ENCODE measurements at regions not wholly inside any gene's neighbourhood (a gene's known extent, or its start where the extent isn't known, plus 50 kb on each side); places are given as distances from the start of the nearest gene placed in this dataset.

- H3K4me1 Mint-ChIP-seq (ENCODE audit: unreplicated experiment): peaks cover 34% of the 10 kb centered on the region
- no peak overlapping the region for H3K4me3 Mint-ChIP-seq (ENCODE audit: unreplicated experiment)
- no peak for DNase-seq (ENCODE audit: low spot score)
- TF ChIP-seq, protein P1, sequence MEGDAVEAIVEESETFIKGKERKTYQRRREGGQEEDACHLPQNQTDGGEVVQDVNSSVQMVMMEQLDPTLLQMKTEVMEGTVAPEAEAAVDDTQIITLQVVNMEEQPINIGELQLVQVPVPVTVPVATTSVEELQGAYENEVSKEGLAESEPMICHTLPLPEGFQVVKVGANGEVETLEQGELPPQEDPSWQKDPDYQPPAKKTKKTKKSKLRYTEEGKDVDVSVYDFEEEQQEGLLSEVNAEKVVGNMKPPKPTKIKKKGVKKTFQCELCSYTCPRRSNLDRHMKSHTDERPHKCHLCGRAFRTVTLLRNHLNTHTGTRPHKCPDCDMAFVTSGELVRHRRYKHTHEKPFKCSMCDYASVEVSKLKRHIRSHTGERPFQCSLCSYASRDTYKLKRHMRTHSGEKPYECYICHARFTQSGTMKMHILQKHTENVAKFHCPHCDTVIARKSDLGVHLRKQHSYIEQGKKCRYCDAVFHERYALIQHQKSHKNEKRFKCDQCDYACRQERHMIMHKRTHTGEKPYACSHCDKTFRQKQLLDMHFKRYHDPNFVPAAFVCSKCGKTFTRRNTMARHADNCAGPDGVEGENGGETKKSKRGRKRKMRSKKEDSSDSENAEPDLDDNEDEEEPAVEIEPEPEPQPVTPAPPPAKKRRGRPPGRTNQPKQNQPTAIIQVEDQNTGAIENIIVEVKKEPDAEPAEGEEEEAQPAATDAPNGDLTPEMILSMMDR (IDR thresholded peaks at IDR 0.05; ENCODE audit: unreplicated experiment): no peak
- H3K36me3 Mint-ChIP-seq (ENCODE audit: low read depth, unreplicated experiment): peaks cover 6% of the 10 kb centered on the region
- peaks cover 7% of the 10 kb centered on the region for H3K27me3 Mint-ChIP-seq (ENCODE audit: unreplicated experiment)
- H3K9me3 Mint-ChIP-seq (ENCODE audit: unreplicated experiment): no peaks in the 10 kb centered on the region
- no peak overlapping the region for H3K27ac Mint-ChIP-seq (ENCODE audit: unreplicated experiment)
These were observed 91.2 kb downstream of the KCTD15 start for GRCh38 chr19:33887891-33888290.

DNA sequence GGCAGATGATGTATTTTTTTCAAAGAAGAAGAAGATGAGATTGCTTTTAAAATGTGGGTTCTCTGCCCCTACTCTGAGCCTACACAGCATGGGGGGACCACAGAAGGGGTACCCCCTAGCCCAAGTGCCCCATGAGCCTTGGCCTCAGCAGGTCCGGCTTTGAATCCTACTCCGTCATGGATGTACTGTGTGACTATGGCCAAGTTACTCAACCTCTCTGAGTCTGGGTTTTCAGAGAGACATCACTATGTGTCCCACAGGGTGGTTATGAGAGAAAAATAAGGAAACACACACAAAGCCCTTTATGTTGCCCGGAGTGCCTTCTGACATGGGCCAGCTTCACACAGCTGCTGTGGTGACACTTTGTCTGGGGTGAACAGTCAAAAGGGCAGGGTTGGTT is 92.0 kb downstream of the KCTD15 start:
- peaks cover 5% of the 10 kb centered on the region for H3K27me3 Mint-ChIP-seq (ENCODE audit: unreplicated experiment)
- no peaks in the 10 kb centered on the region for H3K9me3 Mint-ChIP-seq (ENCODE audit: unreplicated experiment)
- peaks cover 6% of the 10 kb centered on the region for H3K36me3 Mint-ChIP-seq (ENCODE audit: low read depth, unreplicated experiment)
- H3K27ac Mint-ChIP-seq (ENCODE audit: unreplicated experiment): no peak overlapping the region
- TF ChIP-seq, protein P1 (IDR thresholded peaks at IDR 0.05; ENCODE audit: unreplicated experiment): no peak
- no peak for DNase-seq (ENCODE audit: low spot score)
- H3K4me3 Mint-ChIP-seq (ENCODE audit: unreplicated experiment): no peak overlapping the region
- peaks cover 31% of the 10 kb centered on the region for H3K4me1 Mint-ChIP-seq (ENCODE audit: unreplicated experiment)

DNA sequence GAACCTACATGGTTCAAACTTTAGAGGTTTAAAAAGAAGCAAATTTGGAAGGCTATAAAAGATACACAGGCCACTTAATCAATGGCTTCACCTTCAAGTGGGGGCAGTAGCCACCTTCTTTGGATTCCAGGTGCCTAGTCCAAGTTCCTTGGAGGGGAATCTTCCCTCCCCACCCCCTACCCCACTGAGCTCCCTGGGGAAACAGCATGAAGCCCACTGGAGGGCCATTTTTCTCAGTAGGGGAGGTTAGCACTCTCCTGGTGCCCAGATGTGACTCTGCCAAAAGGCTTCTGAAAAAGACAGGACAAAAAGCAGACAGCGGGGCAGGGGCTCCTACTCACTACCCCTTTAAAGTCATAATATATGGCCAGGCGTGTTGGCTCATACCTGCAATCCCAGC is 93.9 kb downstream of the KCTD15 start:
- no peak for DNase-seq (ENCODE audit: low spot score)
- H3K36me3 Mint-ChIP-seq (ENCODE audit: low read depth, unreplicated experiment): peaks cover 6% of the 10 kb centered on the region
- TF ChIP-seq, protein P1 (IDR thresholded peaks at IDR 0.05; ENCODE audit: unreplicated experiment): no peak
- H3K4me1 Mint-ChIP-seq (ENCODE audit: unreplicated experiment): peaks cover 25% of the 10 kb centered on the region
- no peak overlapping the region for H3K27ac Mint-ChIP-seq (ENCODE audit: unreplicated experiment)
- H3K9me3 Mint-ChIP-seq (ENCODE audit: unreplicated experiment): no peaks in the 10 kb centered on the region
- H3K4me3 Mint-ChIP-seq (ENCODE audit: unreplicated experiment): no peak overlapping the region
- peaks cover 3% of the 10 kb centered on the region for H3K27me3 Mint-ChIP-seq (ENCODE audit: unreplicated experiment)

DNA sequence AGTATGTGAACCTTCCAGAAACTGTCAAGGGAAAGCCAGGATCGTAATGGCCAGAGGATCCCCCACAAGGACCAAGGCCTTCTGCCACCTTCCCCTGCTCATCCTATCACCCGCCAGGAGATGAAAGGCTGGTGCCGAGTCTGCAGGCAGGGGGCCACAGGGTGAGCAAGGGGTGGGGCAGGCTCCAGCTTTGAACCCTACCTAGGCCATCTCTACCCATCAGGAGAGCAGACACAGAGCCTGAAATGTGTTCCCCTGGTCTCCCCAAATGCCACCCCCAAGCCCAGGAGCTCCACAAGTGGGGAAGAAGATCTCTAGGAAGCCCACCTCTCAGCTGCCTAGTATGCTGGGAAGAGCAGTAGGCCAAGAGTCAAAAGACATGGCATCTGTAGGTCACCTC is 95.1 kb downstream of the KCTD15 start:
- Mint-ChIP-seq H3K4me1 (ENCODE audit: unreplicated experiment) (peaks cover 24% of the 10 kb centered on the region), H3K27ac (ENCODE audit: unreplicated experiment) (no peak overlapping the region), H3K36me3 (ENCODE audit: low read depth, unreplicated experiment) (peaks cover 6% of the 10 kb centered on the region), H3K27me3 (ENCODE audit: unreplicated experiment) (peaks cover 3% of the 10 kb centered on the region), H3K9me3 (ENCODE audit: unreplicated experiment) (no peaks in the 10 kb centered on the region), H3K4me3 (ENCODE audit: unreplicated experiment) (no peak overlapping the region)
- DNase-seq (ENCODE audit: low spot score): no peak
- TF ChIP-seq, protein P1 (IDR thresholded peaks at IDR 0.05; ENCODE audit: unreplicated experiment): no peak

GRCh38 chr19:33894787-33895186 is 98.1 kb downstream of the KCTD15 start:
- H3K4me3 Mint-ChIP-seq (ENCODE audit: unreplicated experiment): no peak overlapping the region
- peaks cover 11% of the 10 kb centered on the region for H3K4me1 Mint-ChIP-seq (ENCODE audit: unreplicated experiment)
- no peak for DNase-seq (ENCODE audit: low spot score)
- no peak overlapping the region for H3K27ac Mint-ChIP-seq (ENCODE audit: unreplicated experiment)
- H3K9me3 Mint-ChIP-seq (ENCODE audit: unreplicated experiment): no peaks in the 10 kb centered on the region
- peaks cover 1% of the 10 kb centered on the region for H3K27me3 Mint-ChIP-seq (ENCODE audit: unreplicated experiment)
- TF ChIP-seq, protein P1 (IDR thresholded peaks at IDR 0.05; ENCODE audit: unreplicated experiment): no peak
- H3K36me3 Mint-ChIP-seq (ENCODE audit: low read depth, unreplicated experiment): peaks cover 8% of the 10 kb centered on the region
